ENCODE measurements at regions not wholly inside any gene's neighbourhood (a gene's known extent, or its start where the extent isn't known, plus 50 kb on each side); places are given as distances from the start of the nearest gene placed in this dataset.
"Not testable (repeated sequence)": the region's sequence is repeated elsewhere in the genome, so short reads cannot be mapped to it uniquely, and the experiment has no call there.

DNA sequence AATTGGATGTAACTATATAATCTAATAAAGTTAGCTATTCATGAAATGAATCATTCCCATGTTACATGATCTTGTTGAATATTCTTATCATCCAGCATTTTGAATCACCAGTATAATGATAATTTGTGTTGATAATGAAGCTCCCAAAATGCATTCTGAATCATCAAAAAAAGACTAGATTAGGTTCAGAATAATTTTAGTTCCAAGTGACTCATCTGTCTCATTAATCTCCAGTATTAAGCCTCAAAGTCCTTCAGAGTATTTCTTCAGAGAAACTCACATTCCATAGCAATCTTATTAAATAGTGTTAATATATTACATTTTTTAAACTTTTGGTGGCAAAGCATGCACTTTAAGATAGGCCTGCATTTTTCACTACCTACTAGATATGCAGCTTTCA, 207.5 kb downstream of the SLITRK5 start:
- DNase-seq: no peak

DNA sequence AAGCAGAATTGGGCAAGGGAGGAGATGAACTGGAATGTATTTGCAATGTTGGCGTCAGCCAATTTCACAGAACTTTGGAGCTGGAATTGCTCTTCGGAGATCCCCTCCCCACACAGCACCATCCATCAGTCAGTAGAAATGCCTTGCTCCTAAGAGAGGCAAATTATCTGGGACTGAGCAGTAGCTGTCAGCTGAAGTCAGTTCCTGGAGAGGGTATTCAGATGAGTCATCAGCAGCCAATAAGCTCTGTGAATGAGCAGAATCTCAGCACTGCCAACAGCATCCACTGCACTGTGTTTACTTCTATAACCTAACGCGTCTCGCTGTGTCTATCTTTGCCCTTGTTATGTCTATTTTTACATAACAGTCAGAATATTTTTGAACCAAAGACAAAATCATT, 213.7 kb downstream of the SLITRK5 start:
- no peak for DNase-seq

GRCh38 chr13:87887459-87888123, 216.4 kb downstream of the SLITRK5 start:
- peak; percentile 71 for DNase-seq

- DNase-seq: peak; percentile 83
Observed at GRCh38 chr13:87889254-87889653, 218.1 kb downstream of the SLITRK5 start.

GRCh38 chr13:87893186-87893585, 222.0 kb downstream of the SLITRK5 start:
- no peak for DNase-seq

- DNase-seq: no peak
Observed at GRCh38 chr13:87894059-87894458, 222.9 kb downstream of the SLITRK5 start.

DNA sequence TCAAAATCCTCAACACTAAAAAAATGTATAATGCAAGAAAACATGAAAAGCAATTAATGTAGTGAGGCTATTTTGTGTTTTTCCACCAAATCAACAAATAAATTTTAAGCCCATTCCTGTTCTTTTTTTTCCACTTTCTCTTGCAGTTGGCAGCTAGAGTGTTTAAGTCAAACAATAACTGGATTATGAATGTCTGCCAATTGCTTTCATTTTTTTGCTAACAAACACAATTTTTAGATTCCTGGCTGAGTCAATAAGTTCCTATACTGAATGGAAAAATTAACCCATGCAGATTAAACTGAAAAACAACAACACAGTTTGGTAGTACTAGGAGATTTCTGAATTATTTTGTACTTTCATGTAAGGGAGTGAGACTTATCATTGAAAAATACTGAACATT, 232.4 kb downstream of the SLITRK5 start:
- DNase-seq: no peak

DNA sequence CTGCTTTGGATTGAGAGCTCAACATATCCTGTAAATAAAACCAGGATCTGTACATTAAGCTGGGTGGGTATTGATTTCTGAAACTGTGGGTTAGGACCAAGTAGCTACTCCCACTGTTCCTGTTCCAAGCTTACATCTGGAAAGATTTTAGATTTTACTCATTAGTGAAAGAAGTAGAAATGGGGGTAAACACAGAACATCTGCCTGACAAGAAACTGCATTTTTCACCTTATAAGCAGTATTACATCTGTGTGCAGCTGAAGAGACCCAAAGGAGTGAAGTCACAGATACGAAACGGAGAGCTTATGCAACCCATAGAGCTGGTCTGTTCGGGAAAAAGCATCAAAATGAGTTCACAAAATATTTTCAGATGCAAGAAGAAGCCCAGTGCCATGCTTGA, 235.2 kb downstream of the SLITRK5 start:
- DNase-seq: no peak

- DNase-seq: no peak
Observed at GRCh38 chr13:87907202-87907601, 236.0 kb downstream of the SLITRK5 start.

DNA sequence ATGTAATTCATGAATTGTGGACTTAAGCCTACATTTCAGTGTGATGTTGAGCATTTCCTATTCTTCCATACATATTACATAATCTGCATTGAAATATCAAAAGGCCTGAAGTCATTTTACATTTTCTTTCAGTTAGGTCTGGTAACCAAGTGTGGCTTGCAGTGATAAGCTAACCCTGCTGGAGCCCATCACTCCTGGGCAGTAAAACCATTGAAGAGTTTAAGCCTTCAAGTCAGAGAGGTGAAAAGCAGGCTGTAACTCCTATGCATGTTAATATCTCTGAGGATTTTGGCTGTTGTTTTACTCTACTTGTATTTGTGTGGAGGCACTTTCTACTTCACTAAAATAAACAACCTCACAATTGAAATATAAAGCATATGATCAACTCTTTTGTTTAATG, 248.8 kb downstream of the SLITRK5 start:
- DNase-seq: no peak

- DNase-seq: no peak
Observed at GRCh38 chr13:87923753-87924152, 252.6 kb downstream of the SLITRK5 start.

DNA sequence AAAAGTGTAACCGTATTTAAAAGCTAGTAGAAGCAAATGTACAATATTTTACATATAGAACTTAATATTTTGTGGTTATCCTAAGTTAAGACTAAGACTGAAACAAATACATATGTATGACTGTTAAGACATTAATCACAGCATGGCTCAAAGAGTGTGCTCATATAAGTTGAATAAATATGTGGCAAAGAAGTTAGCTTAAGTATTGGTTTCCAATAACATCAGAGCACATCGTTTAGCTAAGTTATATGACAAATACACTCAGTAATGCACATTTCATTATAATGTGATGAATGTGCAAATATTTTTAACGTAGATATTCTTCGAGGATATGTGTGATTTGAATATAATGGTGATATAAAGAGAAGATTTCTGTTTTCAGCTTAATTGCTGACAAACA, 253.8 kb downstream of the SLITRK5 start:
- no peak for DNase-seq

- no peak for DNase-seq
Observed at GRCh38 chr13:87940776-87941175, 269.6 kb downstream of the SLITRK5 start.

DNA sequence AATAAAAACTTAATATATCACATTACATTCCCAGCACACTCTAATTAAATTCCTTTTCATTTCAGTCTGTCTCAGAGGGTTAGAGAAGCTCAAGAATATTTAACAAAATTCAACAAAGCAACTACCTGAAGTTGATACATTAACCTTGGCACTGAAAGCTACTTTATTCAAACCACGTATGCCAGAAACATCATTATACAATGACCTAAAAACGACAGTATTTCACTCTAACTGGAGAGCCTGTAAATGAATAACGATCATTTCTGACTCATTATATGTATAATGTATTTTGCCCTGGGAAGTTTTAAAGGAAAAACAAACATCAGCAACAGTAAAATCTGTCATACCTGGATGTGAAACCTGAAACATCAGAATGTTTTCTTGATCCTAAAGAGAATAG, 270.1 kb downstream of the SLITRK5 start:
- no peak for DNase-seq

DNA sequence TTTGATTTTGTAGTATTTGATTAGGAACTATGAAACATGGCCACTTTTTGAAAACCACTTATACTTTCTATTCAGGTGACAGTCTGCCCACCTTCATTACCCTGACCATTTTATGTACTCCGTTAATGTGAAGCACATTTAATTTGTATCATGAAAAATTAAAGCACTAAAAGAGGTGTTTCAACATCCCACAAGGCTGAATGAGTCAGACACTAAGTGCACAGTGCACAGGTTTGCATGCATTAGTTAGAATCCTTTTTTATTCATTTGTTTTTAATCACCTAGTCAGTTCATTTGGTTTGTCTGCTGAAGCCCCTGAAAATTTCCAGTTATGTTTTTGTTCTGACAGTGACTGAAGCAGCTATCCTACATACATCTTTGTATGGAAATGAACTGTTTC, 271.0 kb downstream of the SLITRK5 start:
- no peak for DNase-seq

DNA sequence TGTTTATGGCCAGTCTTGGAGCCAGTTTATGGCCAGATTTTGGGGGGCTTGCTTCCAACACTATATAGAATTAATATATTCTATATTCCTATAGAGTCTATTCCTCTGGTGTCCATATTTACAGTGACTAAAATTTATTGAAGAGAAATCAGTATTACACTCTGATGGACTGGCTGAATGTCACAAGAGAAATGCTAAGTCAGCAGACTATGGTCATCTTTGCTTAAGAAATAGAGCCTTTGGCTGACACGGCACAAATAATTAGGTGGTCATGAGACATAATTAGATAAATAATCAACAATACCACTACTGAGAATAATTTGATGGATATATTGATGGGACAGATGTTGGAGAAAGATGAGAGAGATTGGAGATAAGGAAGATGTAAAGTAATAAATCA, 272.9 kb downstream of the SLITRK5 start:
- no peak for DNase-seq

GRCh38 chr13:87952377-87952776, 281.2 kb downstream of the SLITRK5 start:
- DNase-seq: no peak

DNA sequence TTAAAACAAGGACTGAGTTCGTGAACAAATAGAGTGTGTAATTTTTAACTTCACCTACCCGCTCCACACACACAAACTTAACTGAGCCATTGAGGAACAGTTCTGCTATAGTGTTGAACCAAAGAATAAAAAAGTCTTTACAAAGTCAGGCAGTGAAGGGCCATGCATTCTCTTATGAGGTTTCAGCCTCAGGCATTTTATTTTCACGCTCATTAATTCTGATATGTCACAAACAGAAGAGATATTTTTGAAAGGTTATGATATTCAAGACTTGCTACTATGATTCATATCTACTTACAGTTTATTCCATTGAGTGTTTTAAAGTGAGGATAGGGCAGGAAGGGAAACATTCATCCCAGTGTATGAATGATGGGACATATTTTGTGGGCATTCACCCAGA, 282.2 kb downstream of the SLITRK5 start:
- DNase-seq: no peak

GRCh38 chr13:87954091-87954490, 282.9 kb downstream of the SLITRK5 start:
- DNase-seq: no peak

GRCh38 chr13:87961546-87961945, 290.4 kb downstream of the SLITRK5 start:
- no peak for DNase-seq

- no peak for DNase-seq
Observed at GRCh38 chr13:87972568-87972967, 301.4 kb downstream of the SLITRK5 start.

- DNase-seq: no peak
Observed at GRCh38 chr13:87975035-87975434, 303.9 kb downstream of the SLITRK5 start.

GRCh38 chr13:87976650-87977049, 305.5 kb downstream of the SLITRK5 start:
- not testable (repeated sequence) for DNase-seq

- DNase-seq: no peak
Observed at GRCh38 chr13:87981416-87981815, 310.2 kb downstream of the SLITRK5 start.

DNA sequence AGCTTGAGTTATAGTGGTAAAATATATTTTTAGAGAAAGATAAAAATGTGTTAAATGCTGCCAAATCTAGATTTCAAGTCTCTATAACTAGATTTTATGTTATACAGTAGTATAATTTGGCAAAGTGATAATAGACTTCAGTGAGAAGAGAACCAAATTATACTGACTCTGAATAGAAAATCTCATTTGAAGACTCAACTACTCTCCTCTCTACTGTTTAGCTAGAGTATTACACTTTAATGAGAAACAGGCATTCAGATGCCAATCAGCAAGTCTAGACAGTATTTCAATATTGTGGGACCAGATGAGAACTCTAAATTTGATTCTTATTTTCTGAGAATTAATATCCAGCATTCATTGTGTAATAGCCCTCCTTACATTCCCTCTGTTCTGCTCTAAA, 311.2 kb downstream of the SLITRK5 start:
- no peak for DNase-seq

Data from DMS79 treated with DMSO at 0.1 percent for 48 hours (cell line).